ENCODE measurements at regions not wholly inside any gene's neighbourhood (a gene's known extent, or its start where the extent isn't known, plus 50 kb on each side); places are given as distances from the start of the nearest gene placed in this dataset.

- DNase-seq = no peak
Observed at GRCh38 chr7:12080006-12080405, 131.1 kb upstream of the TMEM106B start.

DNA sequence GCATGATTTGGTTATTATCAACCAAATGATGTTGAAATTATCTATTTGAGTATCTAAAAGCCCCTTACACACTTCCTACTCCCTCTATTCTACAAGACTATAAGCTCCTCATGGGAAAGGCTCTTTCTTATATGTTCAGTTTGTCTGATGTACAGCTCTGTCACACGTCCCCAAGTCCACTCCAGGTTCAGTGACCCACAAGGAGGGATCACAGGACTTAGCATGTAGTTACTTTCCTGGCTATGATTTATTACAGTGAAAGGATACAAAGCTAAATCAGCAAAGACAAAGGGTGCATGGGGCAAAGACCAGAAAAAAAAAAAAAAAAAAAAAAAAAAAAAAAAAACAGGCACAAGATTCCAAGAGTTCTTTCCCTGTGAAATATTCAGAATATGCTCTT is 125.6 kb upstream of the TMEM106B start:
- DNase-seq = no peak

DNA sequence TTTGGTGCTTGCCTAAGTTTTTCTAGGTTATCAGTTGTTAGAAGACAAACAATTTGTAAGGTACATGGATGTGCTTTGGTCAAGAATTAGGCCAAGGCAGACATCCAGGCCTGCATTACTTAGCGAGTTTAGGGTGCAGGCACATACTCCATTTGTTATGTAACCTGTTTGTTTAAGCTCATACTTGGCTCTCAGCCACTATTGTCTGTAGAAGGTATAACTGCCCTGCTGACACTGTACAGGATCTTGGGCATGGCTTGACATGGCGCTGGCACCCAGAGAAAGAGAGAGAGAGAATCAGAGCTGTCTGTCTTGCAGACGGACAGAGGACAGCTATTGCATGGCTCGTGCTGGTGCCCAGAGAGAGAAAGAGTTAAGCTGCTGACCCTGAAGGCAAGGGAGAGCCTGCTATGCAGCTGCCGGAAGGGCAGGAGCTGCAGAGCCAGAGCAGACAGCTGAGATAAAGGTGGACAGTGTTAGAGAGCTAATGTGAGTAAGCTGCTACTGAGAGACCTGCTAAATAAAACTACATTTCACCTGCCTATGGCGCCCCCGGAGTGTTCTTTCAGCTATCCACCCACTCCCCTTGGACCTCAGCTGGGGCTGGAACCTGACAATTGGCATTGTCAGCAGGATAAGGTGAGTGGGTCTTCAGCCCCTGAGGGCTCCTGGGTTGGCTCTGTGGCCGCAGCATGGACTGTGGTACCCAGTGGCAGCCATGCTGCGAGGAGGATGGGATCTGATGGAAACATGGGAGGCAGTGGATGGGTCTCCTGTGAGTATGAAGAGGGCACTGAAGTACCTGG is 120.9 kb upstream of the TMEM106B start:
- DNase-seq = no peak

DNA sequence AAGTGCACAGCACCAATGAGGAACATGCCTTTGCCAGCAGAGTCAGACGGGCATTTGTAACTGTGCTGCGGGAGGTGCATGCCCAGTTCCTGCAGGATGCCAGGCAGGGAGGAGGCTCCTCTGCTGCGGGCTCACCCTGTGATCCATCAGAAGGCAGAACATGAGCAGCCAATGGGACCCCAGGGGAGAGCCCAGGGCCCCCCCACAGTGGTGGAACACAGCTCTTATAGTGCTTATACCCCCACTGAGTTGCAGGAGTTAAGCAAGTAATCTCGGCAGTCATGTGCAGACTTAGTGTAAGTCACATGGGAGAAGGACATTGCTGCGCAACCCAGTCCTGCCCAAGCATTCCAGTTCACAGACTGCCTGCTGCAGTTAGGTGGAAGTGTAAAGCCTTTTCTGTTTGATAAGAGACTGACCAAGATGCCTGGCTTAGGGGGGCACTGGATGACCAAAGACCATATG is 120.3 kb upstream of the TMEM106B start:
- DNase-seq = no peak

GRCh38 chr7:12091231-12091630 is 119.9 kb upstream of the TMEM106B start:
- no peak for DNase-seq

DNA sequence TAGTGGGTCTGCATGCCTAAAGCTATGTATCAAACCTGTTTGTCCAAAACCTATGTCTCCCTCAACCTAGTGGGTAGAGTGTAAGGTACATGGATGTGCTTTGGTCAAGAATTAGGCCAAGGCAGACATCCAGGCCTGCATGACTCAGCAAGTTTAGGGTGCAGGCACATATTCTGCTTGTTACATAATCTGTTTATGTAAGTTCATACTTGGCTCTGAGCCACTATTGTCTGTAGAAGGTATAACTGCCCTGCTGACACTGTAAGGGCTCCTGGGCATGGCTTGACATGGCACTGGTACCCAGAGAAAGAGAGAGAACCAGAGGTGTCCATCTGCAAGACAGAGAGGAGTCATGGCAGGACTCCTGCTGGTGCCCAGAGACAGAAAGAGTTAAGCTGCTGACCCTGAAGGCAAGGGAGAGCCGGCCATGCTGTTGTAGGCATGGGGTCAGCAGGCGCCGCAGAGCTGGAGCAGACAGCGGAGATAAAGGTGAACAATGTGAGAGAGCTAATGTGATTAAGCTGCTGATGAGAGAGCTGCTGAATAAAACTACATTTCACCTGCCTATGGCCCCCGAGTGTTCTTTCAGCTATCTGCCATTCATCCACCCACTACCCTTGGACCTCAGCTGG is 118.5 kb upstream of the TMEM106B start:
- no peak for DNase-seq

DNA sequence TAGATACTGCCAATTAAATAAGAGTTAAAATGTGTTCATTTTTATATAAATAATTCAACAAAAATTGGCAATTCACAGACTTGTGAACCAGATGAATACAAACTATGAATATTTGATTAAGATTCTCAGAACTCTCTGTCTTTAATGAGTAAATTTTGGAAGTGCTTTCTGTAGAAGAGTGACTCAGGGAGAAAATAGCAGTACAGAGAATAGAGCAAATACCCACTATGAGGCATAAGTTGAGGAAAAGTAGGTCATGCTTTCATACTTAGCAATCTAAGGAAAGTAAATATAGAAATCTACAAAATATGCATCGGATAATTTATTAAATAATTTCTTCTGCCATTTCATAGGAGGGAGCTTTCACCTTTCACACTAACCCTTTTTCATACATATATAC is 117.7 kb upstream of the TMEM106B start:
- no peak for DNase-seq

DNA sequence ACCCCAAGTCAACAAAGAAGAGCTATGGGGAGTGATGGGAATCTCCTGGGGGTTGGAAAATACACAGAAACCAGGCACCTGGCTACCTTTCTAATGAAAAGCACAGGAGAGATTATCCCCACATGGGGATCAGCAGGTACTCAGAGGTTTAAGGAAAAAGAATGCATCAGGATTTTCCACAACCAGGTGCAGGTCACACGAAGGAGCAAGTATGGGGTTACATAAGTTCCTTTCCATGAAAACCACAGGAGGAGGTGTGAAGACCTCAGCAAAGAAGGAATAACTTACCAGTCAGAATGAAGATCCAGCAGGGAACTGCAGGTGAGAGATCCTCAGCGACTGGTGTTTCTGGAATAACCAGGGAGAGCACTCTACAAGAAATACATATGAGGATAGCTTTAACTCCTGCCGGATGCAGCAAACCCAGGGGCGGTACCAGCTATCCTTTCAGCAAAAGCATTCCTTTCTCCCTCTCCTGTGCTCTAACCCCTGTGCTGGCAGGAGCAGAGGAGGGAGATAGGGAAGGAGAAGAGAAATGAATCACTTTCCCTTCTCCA is 116.7 kb upstream of the TMEM106B start:
- no peak for DNase-seq

DNA sequence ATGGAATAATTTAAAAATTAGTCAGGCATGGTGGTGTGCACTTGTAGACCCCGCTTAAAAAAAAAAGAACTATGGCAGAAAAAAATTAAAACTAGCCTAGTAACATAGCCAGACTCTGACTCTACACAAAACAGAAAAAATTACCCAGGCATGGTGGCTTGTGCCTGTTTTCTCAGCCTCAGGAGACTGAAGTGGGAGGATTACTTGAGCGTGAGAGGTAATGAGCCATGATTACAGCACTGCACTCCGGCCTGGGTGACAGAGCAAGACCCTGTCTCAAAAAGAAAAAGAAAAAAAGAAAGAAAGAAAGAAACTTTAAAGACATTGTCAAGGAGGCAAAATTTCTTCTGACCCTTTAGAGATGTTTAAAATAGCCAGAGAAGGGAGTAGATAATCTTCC is 109.0 kb upstream of the TMEM106B start:
- no peak for DNase-seq

DNA sequence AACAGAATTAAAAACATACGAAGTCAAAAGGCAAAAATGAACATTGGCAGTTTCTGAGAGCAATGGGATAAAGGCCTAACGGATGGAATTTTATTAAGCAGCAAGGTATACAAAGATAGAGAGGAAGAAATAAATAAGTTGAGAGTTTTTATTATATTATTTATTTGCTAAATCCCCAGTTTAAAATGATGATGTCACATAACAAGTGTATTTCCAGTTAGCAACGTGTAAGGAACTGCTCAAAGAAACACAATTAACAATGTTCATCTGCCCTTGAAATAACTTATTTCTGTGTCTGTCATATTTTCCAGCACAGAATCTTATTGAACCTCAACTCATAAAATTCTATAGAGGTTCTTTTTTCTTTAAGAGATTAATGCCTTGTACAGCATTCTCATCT is 108.6 kb upstream of the TMEM106B start:
- no peak for DNase-seq

GRCh38 chr7:12103948-12104347 is 107.1 kb upstream of the TMEM106B start:
- DNase-seq = no peak

GRCh38 chr7:12107381-12107780 is 103.7 kb upstream of the TMEM106B start:
- no peak for DNase-seq

GRCh38 chr7:12107841-12108254 is 103.2 kb upstream of the TMEM106B start:
- DNase-seq = no peak

GRCh38 chr7:12110425-12110824 is 100.7 kb upstream of the TMEM106B start:
- DNase-seq = no peak

- DNase-seq = no peak
Observed at GRCh38 chr7:12111422-12112405, 99.4 kb upstream of the TMEM106B start.

DNA sequence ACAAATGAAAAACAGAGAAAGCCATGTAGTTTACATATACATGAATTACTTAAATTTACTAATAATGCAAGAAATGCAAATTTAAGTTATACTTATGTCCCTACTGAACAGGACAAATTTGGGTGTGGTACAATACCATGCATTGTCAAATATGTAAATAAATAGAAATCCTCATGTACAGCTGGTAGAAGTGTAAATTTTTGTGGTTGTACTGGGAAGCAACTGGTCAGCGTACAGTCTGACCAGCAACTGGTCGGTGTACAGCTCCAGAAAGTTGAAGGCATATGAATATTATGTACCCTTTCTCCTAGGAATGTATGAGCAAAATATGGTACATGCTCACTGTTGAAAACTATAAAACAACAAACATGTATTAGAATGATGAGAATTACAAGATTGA is 93.9 kb upstream of the TMEM106B start:
- DNase-seq = no peak

DNA sequence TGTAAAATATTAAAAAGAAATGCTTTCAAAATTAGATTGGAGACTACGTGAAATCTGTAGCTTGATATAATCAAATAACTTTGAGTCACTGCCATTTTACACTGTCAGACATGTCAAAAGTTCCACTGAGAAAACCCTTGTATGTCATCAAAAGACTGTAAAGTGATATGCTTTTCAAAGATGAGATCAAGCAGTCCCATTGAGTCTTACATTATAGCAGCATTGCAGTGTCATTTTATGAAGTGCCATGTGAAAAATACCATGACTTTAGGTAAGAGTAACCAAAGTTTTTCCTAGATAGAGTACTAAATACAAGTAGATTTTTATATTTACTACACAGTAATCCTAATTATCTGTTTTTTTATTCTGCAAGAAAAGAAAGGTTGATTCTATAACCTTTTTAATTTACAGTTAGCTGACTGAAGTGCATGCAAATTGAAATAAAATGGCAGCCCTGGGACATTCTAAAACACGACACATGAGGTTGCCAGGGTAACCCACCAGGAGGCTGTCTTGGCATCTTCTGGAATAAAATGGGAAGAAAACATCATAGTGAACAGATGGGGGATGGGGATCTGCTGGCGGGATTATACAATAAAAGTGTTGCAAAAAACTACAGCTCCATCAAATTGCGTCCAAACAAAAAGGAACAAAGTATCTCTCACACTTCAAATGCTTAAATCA is 91.3 kb upstream of the TMEM106B start:
- DNase-seq = no peak

DNA sequence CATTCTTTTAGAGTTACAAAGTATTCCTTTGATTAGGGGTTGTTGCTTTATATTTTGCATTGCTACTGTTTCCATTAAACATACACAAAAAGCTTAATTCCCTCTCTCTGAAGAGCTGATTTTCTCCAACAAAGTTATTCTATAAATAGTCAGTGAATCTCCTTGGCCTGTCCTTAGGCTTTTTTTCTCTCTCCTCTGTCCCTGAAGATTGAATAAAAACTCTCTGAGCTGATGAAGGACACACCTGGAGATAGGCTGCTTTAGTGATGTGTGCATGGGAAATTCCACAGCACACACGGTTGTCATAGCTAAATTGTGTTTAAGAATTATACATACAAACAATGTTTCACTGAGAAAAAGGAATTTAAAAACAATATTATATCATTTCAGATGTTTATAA is 90.5 kb upstream of the TMEM106B start:
- DNase-seq = no peak

DNA sequence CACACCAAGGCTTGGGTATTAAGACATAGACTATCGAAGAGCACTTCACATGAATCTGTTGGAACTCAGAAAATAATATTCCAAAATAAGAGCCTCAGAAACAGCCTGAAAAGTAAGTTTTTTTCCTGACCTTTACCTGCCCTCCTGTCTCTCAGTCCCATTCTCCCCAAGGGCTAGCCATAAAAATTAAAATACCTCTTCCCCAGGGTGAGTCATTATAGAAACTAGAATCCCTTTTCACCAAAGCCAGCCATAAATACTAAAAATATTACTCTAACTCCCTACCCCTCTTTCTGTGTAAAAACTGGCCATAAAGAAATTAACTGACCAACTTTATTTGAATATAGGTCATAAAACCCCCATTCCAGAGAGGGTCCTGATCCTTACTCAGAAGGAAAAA is 87.9 kb upstream of the TMEM106B start:
- no peak for DNase-seq

DNA sequence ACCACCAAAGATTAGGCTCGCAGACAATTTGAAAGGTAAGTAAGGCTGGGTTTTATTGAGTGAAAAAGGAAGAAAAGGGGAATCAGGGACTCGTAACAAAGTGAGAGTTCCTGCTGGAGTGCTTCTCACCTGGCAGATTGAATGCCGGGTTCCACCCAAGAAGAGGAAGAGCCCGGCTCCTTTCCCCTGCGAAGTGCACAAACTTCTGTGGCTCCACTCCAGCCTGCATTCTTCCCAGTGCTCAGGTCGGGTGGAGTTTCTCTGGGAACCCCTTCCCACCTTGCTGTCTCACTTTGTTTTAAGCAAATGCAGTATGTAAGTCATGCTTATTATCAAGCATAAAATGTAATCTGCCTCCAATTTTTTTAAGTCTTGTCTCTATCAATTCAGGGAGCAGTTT is 87.1 kb upstream of the TMEM106B start:
- no peak for DNase-seq

DNA sequence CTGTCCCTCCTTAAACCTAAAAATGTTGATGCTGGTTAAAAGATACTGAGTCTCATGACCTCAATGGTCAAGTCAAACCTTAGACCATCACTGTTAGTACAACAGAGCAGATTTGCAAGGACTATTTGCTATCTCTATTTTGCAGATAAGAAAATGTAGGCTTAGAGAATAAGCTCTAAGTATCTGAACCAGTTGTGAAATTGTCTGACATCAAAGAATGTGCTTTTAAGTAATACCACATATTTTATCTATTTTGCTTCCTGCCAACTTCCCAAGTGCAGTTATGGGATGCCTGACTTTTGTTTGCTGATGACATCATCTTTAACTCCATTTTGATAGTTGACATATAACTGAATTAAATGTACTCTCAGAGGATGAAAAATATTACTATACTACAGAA is 83.6 kb upstream of the TMEM106B start:
- no peak for DNase-seq

- DNase-seq = no peak
Observed at GRCh38 chr7:12130609-12131008, 80.5 kb upstream of the TMEM106B start.
